H9 (cell line): ENCODE measurements at regions not wholly inside any gene's neighbourhood (a gene's known extent, or its start where the extent isn't known, plus 50 kb on each side); places are given as distances from the start of the nearest gene placed in this dataset.

Experiments
- DNase-seq: peaks from one replicate; pipeline ENCODE4 v3.0.0-alpha.2; 2017
- H2AFZ ChIP-seq: one replicate; pipeline ENCODE4 v1.6.1; 2013; ENCODE audit warnings: mild to moderate bottlenecking, low read length, control low read depth, moderate library complexity
- H2AK5ac ChIP-seq: 2 replicates; pipeline ENCODE4 v1.6.1; 2013; ENCODE audit warnings: low read length, control low read depth, mixed read lengths; ENCODE audit not compliant: insufficient read length
- H2BK120ac ChIP-seq: one replicate; pipeline ENCODE4 v1.6.1; 2013; ENCODE audit warnings: low read depth, mild to moderate bottlenecking, low read length, control low read depth, inconsistent platforms; ENCODE audit not compliant: poor library complexity, severe bottlenecking
- H2BK12ac ChIP-seq: 2 replicates; pipeline ENCODE4 v1.6.1; 2013; ENCODE audit warnings: low read length, control low read depth, mixed read lengths, low read depth; ENCODE audit not compliant: insufficient read length
- H2BK15ac ChIP-seq: 2 replicates; pipeline ENCODE4 v1.6.1; 2013; ENCODE audit warnings: low read depth, low read length, control low read depth
- H2BK20ac ChIP-seq: one replicate; pipeline ENCODE4 v1.6.1; 2013; ENCODE audit warnings: low read depth, mild to moderate bottlenecking, low read length, control low read depth, inconsistent platforms; ENCODE audit not compliant: poor library complexity, severe bottlenecking
- H2BK5ac ChIP-seq: 2 replicates; pipeline ENCODE4 v1.6.1; 2013; ENCODE audit warnings: low read length, control low read depth, mixed read lengths; ENCODE audit not compliant: insufficient read length
- H3K14ac ChIP-seq: 2 replicates; pipeline ENCODE4 v1.6.1; 2013; ENCODE audit warnings: low read length, control low read depth; ENCODE audit not compliant: insufficient read depth
- H3K18ac ChIP-seq: 2 replicates; pipeline ENCODE4 v1.6.1; 2013; ENCODE audit warnings: low read depth, mild to moderate bottlenecking, mixed read lengths, low read length, control low read depth; ENCODE audit not compliant: insufficient read length
- H3K23ac ChIP-seq: 2 replicates; pipeline ENCODE4 v1.6.1; 2013; ENCODE audit warnings: low read length, control low read depth, mixed read lengths, low read depth; ENCODE audit not compliant: insufficient read length
- H3K23me2 ChIP-seq: 2 replicates; pipeline ENCODE4 v1.6.1; 2013; ENCODE audit warnings: low read depth, mild to moderate bottlenecking, mixed read lengths, low read length, control low read depth; ENCODE audit not compliant: insufficient read length, poor library complexity, severe bottlenecking
- H3K27ac ChIP-seq: 2 replicates; pipeline ENCODE4 v1.5.1; 2013; ENCODE audit warnings: low read length, control low read depth, mixed read lengths, low read depth; ENCODE audit not compliant: insufficient read length
- H3K27me3 ChIP-seq: 2 replicates; pipeline ENCODE4 v1.6.1; 2013; ENCODE audit warnings: low read length, control low read depth, inconsistent platforms; ENCODE audit not compliant: insufficient read depth
- H3K4ac ChIP-seq: 2 replicates; pipeline ENCODE4 v1.6.1; 2013; ENCODE audit warnings: low read depth, mild to moderate bottlenecking, control low read depth, inconsistent platforms, low read length, moderate library complexity
- H3K4me1 ChIP-seq: 2 replicates; pipeline ENCODE4 v1.6.1; 2013; ENCODE audit warnings: low read length, control low read depth, inconsistent platforms; ENCODE audit not compliant: insufficient read depth
- H3K4me2 ChIP-seq: 2 replicates; pipeline ENCODE4 v1.6.1; 2013; ENCODE audit warnings: low read length, control low read depth, mixed read lengths; ENCODE audit not compliant: insufficient read length, insufficient read depth
- H3K56ac ChIP-seq: 2 replicates; pipeline ENCODE4 v1.6.1; 2013; ENCODE audit warnings: low read depth, mild to moderate bottlenecking, mixed read lengths, low read length, control low read depth; ENCODE audit not compliant: insufficient read length
- H3K79me1 ChIP-seq: 2 replicates; pipeline ENCODE4 v1.6.1; 2013; ENCODE audit warnings: low read depth, mild to moderate bottlenecking, moderate library complexity, low read length, control low read depth, inconsistent platforms; ENCODE audit not compliant: insufficient read depth, poor library complexity, severe bottlenecking
- H3K79me2 ChIP-seq: 2 replicates; pipeline ENCODE4 v1.6.1; 2013; ENCODE audit warnings: low read length, control low read depth, inconsistent platforms; ENCODE audit not compliant: insufficient read depth
- H3K9ac ChIP-seq: 2 replicates; pipeline ENCODE4 v1.6.1; 2013; ENCODE audit warnings: low read length, control low read depth, mixed read lengths; ENCODE audit not compliant: insufficient read length; ENCODE audit errors: extremely low read depth
- H3K9me3 ChIP-seq: one replicate; pipeline ENCODE4 v1.6.1; 2013; ENCODE audit warnings: low read depth, low read length, inconsistent platforms; ENCODE audit not compliant: control insufficient read depth
- H3T11ph ChIP-seq: one replicate; pipeline ENCODE4 v1.6.1; 2013; ENCODE audit warnings: mild to moderate bottlenecking, low read length, control low read depth, inconsistent platforms
- H4K20me1 ChIP-seq: one replicate; pipeline ENCODE4 v1.6.1; 2013; ENCODE audit not compliant: control insufficient read depth, insufficient read length, insufficient read depth
- H4K5ac ChIP-seq: 2 replicates; pipeline ENCODE4 v1.6.1; 2013; ENCODE audit warnings: low read depth, mild to moderate bottlenecking, mixed read lengths, low read length, control low read depth; ENCODE audit not compliant: insufficient read length
- H4K8ac ChIP-seq: replicated peaks from 2 replicates; pipeline ENCODE4 v1.6.1; 2013; ENCODE audit warnings: low read length, control low read depth, mixed read lengths, low read depth; ENCODE audit not compliant: insufficient read length
- H4K91ac ChIP-seq: 2 replicates; pipeline ENCODE4 v1.6.1; 2013; ENCODE audit warnings: low read depth, mild to moderate bottlenecking, moderate library complexity, mixed read lengths, low read length, control low read depth; ENCODE audit not compliant: insufficient read length
- H3K27ac Mint-ChIP-seq, 3 experiments: 2 replicates in 2 of 3; 3 replicates in 1 of 3; pipeline ENCODE4 v1.8.0; 2020 to 2021; ENCODE audit warnings: mixed read lengths in 3 of 3, mild to moderate bottlenecking in 1 of 3, moderate library complexity in 1 of 3
- H3K27me3 Mint-ChIP-seq: 2 replicates; pipeline ENCODE4 v1.8.0; 2021; ENCODE audit warnings: low read depth, mild to moderate bottlenecking, moderate library complexity, mixed read lengths
- H3K36me3 Mint-ChIP-seq, 3 experiments: 2 replicates in 2 of 3; 3 replicates in 1 of 3; pipeline ENCODE4 v1.8.0; 2020 to 2021; ENCODE audit warnings: low read depth in 3 of 3, mixed read lengths in 3 of 3; ENCODE audit not compliant: insufficient read depth in 1 of 3
- H3K4me1 Mint-ChIP-seq, 2 experiments: 2 replicates each; pipeline ENCODE4 v1.8.0; 2020; ENCODE audit warnings: mixed read lengths in 2 of 2
- H3K4me3 Mint-ChIP-seq, 2 experiments: 2 replicates in 1 of 2; 3 replicates in 1 of 2; pipeline ENCODE4 v1.8.0; 2020 to 2021; ENCODE audit warnings: mild to moderate bottlenecking in 2 of 2, mixed read lengths in 2 of 2, moderate library complexity in 1 of 2
- H3K9me3 Mint-ChIP-seq, 2 experiments: 2 replicates in 1 of 2; 3 replicates in 1 of 2; pipeline ENCODE4 v1.8.0; 2020; ENCODE audit warnings: mild to moderate bottlenecking in 2 of 2, mixed read lengths in 2 of 2, moderate library complexity in 1 of 2
- CTCF ChIP-seq: fragments of 200-600 bp; sonication (generic); conservative IDR thresholded peaks from 3 replicates; pipeline ENCODE4 v1.8.0; 2021; ENCODE audit warnings: antibody characterized with exemption, mild to moderate bottlenecking

GRCh38 chr13:69279213-69279612, 828.4 kb upstream of the ATXN8OS start:
- Mint-ChIP-seq H3K4me1 (no peaks in the 10 kb centered on the region), H3K27ac (no peak overlapping the region), H3K4me3 (no peak overlapping the region), H3K36me3 (no peaks in the 10 kb centered on the region), H3K9me3 (no peaks in the 10 kb centered on the region), H3K27me3 (no peaks in the 10 kb centered on the region)
- Histone ChIP-seq H3K18ac (no peak overlapping the region), H3K9ac (no peak overlapping the region), H3T11ph (no peak overlapping the region), H3K4me2 (no peak overlapping the region), H3K79me2 (no peaks in the 10 kb centered on the region), H2BK15ac (no peak overlapping the region), H2AFZ (no peak overlapping the region), H2BK5ac (no peak overlapping the region), H3K23me2 (no peaks in the 10 kb centered on the region), H3K4ac (no peak overlapping the region), H2BK20ac (no peak overlapping the region), H3K56ac (no peak overlapping the region), H3K14ac (no peak overlapping the region), H3K27me3 (no peaks in the 10 kb centered on the region), H4K8ac (no peak overlapping the region), H4K91ac (no peak overlapping the region), H4K20me1 (no peaks in the 10 kb centered on the region), H2BK120ac (no peak overlapping the region), H4K5ac (no peak overlapping the region), H3K9me3 (no peaks in the 10 kb centered on the region), H3K27ac (no peak overlapping the region), H3K4me1 (no peaks in the 10 kb centered on the region), H3K79me1 (no peaks in the 10 kb centered on the region), H2AK5ac (no peak overlapping the region), H2BK12ac (no peak overlapping the region), H3K23ac (no peak overlapping the region)
- TF ChIP-seq CTCF, result no peak
- DNase-seq, result no peak
